Esophagus muscularis mucosa (tissue), 3 donors: ENCODE measurements at regions not wholly inside any gene's neighbourhood (a gene's known extent, or its start where the extent isn't known, plus 50 kb on each side); places are given as distances from the start of the nearest gene placed in this dataset.

Source experiments
- CTCF ChIP-seq, 3 experiments: fragments of 200-600 bp in 2 of 3; fragments of 450-650 bp in 1 of 3; sonication (generic) in 2 of 3; IDR thresholded peaks; one replicate each; pipeline ENCODE4 v1.5.1; 2017 to 2019; ENCODE audit warnings: antibody characterized with exemption in 3 of 3, mild to moderate bottlenecking in 2 of 3, moderate library complexity in 1 of 3
- POLR2A ChIP-seq: fragments of 450-650 bp; IDR thresholded peaks from one replicate; pipeline ENCODE4 v1.6.1; 2017; ENCODE audit warnings: antibody characterized with exemption, moderate library complexity, mild to moderate bottlenecking, low read depth

- TF ChIP-seq POLR2A: no peak
- no peak for TF ChIP-seq CTCF (IDR thresholded peaks at IDR 0.05)
Observed at GRCh38 chr20:43283126-43283525, 93.4 kb upstream of the PTPRT start.
